WTC11 (cell line): ENCODE measurements at regions not wholly inside any gene's neighbourhood (a gene's known extent, or its start where the extent isn't known, plus 50 kb on each side); places are given as distances from the start of the nearest gene placed in this dataset.

ENCODE experiments used
- ARID4B ChIP-seq: sonication (generic); formaldehyde crosslinking; IDR thresholded peaks from 2 replicates; pipeline ENCODE4 v1.8.0; 2023; ENCODE audit warnings: missing genetic modification reagents, mild to moderate bottlenecking, borderline replicate concordance
- ATF3 ChIP-seq: sonication (generic); formaldehyde crosslinking; conservative IDR thresholded peaks from 2 replicates; pipeline ENCODE4 v1.8.1; 2022; ENCODE audit warnings: mild to moderate bottlenecking, missing genetic modification reagents
- CTCF ChIP-seq: fragments of 200-600 bp; IDR thresholded peaks from 2 replicates; pipeline ENCODE4 v1.8.0; 2022; ENCODE audit warnings: antibody characterized with exemption
- ELF4 ChIP-seq: sonication (generic); formaldehyde crosslinking; IDR thresholded peaks from 2 replicates; pipeline ENCODE4 v1.8.1; 2022; ENCODE audit warnings: low read depth, mild to moderate bottlenecking, moderate library complexity, missing genetic modification reagents
- FOXP4 ChIP-seq: sonication (generic); formaldehyde crosslinking; IDR thresholded peaks from 2 replicates; pipeline ENCODE4 v1.8.0; 2022; ENCODE audit warnings: mild to moderate bottlenecking, missing genetic modification reagents
- GABPB1 ChIP-seq: sonication (generic); formaldehyde crosslinking; IDR thresholded peaks from 2 replicates; pipeline ENCODE4 v1.8.1; 2023; ENCODE audit warnings: mild to moderate bottlenecking, missing genetic modification reagents
- IRF2 ChIP-seq: sonication (generic); formaldehyde crosslinking; IDR thresholded peaks from 2 replicates; pipeline ENCODE4 v1.8.0; 2022; ENCODE audit warnings: low read depth, missing genetic modification reagents, borderline replicate concordance
- JAZF1 ChIP-seq: fragments of 250-450 bp; sonication (Bioruptor Pico); IDR thresholded peaks from 2 replicates; pipeline ENCODE4 v1.9.0; 2021; ENCODE audit warnings: moderate library complexity, mild to moderate bottlenecking, inconsistent platforms
- JUN ChIP-seq: sonication (generic); formaldehyde crosslinking; IDR thresholded peaks from 2 replicates; pipeline ENCODE4 v1.8.0; 2023; ENCODE audit warnings: mild to moderate bottlenecking, missing genetic modification reagents
- NR1H2 ChIP-seq: sonication (generic); formaldehyde crosslinking; IDR thresholded peaks from 2 replicates; pipeline ENCODE4 v1.9.0; 2021; ENCODE audit warnings: mild to moderate bottlenecking, moderate library complexity, missing genetic modification reagents
- PRDM15 ChIP-seq: sonication (generic); formaldehyde crosslinking; IDR thresholded peaks from 2 replicates; pipeline ENCODE4 v1.8.0; 2022; ENCODE audit warnings: missing genetic modification reagents
- SMAD4 ChIP-seq: sonication (generic); formaldehyde crosslinking; IDR thresholded peaks from 2 replicates; pipeline ENCODE4 v1.8.0; 2022; ENCODE audit warnings: mild to moderate bottlenecking, missing genetic modification reagents
- USF2 ChIP-seq: sonication (generic); formaldehyde crosslinking; IDR thresholded peaks from 2 replicates; pipeline ENCODE4 v1.8.1; 2023; ENCODE audit warnings: mild to moderate bottlenecking, missing genetic modification reagents, moderate library complexity
- TF ChIP-seq, protein P1 (sequence below): sonication (generic); formaldehyde crosslinking; IDR thresholded peaks from 2 replicates; pipeline ENCODE4 v1.8.1; 2023; ENCODE audit warnings: mild to moderate bottlenecking, moderate library complexity, missing genetic modification reagents

DNA sequence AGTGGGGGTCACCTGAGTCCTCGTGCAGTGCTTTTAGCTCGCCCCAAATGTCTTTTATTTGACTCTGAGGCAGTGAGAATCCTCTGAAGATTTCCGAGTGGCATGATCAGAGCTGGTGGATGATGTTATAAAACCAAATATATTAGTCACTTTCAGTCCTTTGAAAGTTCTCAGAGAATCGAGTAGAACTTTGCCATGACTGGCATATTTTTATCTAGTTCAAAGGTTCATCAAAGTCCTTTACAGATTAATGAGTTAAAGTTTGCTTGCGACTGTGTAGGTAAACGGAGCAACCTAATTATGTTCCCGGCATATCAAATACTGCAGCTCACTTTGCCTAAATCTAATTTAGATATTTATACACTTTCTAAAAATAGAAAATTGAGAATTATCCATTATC lies 498.5 kb upstream of the NOX3 start:
- no peak for TF ChIP-seq PRDM15 (CRISPR knock-in tag)
- no peak for TF ChIP-seq JAZF1 (CRISPR knock-in tag)
- no peak for TF ChIP-seq IRF2 (CRISPR knock-in tag)
- no peak for TF ChIP-seq CTCF
- TF ChIP-seq GABPB1 (CRISPR knock-in tag), result no peak
- no peak for TF ChIP-seq FOXP4
- no peak for TF ChIP-seq JUN (CRISPR knock-in tag)
- TF ChIP-seq, protein P1, sequence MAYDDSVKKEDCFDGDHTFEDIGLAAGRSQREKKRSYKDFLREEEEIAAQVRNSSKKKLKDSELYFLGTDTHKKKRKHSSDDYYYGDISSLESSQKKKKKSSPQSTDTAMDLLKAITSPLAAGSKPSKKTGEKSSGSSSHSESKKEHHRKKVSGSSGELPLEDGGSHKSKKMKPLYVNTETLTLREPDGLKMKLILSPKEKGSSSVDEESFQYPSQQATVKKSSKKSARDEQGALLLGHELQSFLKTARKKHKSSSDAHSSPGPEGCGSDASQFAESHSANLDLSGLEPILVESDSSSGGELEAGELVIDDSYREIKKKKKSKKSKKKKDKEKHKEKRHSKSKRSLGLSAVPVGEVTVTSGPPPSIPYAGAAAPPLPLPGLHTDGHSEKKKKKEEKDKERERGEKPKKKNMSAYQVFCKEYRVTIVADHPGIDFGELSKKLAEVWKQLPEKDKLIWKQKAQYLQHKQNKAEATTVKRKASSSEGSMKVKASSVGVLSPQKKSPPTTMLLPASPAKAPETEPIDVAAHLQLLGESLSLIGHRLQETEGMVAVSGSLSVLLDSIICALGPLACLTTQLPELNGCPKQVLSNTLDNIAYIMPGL (CRISPR knock-in tag), result no peak
- no peak for TF ChIP-seq ELF4
- no peak for TF ChIP-seq SMAD4
- TF ChIP-seq ARID4B (CRISPR knock-in tag), result no peak
- TF ChIP-seq ATF3 (CRISPR knock-in tag), result no peak
- TF ChIP-seq USF2, result no peak
- no peak for TF ChIP-seq NR1H2
